BE2C (cell line): ENCODE measurements at regions not wholly inside any gene's neighbourhood (a gene's known extent, or its start where the extent isn't known, plus 50 kb on each side); places are given as distances from the start of the nearest gene placed in this dataset.

Experiments used
- DNase-seq: peaks from one replicate; pipeline ENCODE4 v3.0.0-alpha.2; 2020
- H3K27me3 ChIP-seq: fragments of 250-450 bp; sonication (Bioruptor Pico); 2 replicates; pipeline ENCODE4 v1.5.1; 2020; ENCODE audit warnings: mild to moderate bottlenecking
- H3K36me3 ChIP-seq: fragments of 250-450 bp; sonication (Bioruptor Pico); 2 replicates; pipeline ENCODE4 v1.5.1; 2020; ENCODE audit warnings: mild to moderate bottlenecking
- H3K4me1 ChIP-seq: fragments of 250-450 bp; sonication (Bioruptor Pico); 2 replicates; pipeline ENCODE4 v1.5.1; 2020
- H3K4me3 ChIP-seq: 2 replicates; pipeline ENCODE4 v1.5.1; 2011; ENCODE audit warnings: low read depth, low read length
- H3K9me3 ChIP-seq: fragments of 250-450 bp; sonication (Bioruptor Pico); 2 replicates; pipeline ENCODE4 v1.5.1; 2020
- CTCF ChIP-seq: IDR thresholded peaks from 2 replicates; pipeline ENCODE4 v1.5.1; 2012; ENCODE audit warnings: mild to moderate bottlenecking, low read depth, low read length

DNA sequence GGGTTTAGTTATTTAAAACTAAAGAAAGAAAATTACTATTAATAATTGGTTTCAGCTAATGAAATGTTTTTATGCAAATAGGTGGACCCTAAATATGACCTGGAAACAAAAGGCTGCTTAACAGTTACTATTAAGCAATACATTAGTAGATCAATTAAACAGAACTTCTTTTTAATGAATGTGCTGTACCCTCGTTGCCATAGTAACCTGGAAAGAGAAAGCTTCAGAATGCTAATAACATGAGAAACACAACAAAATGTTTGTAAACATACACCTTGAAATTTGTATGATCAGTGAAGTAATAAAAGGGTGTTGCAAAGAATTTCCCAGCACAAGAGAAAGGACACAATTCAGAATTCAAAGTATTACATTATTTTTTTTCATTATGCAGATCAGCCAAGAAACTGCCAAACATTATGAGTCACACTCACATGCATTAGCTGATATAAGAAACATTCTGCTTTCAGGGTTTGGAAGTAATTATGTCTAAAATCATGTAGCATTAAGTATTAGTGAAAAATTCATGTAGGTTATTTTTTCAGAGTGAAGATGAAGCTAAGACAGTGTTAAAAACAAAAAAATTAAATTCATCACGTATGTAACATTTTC is 348.3 kb downstream of the ISL1 start:
- H3K9me3 ChIP-seq = no peaks in the 10 kb centered on the region
- no peaks in the 10 kb centered on the region; the same call in 1 of the 2 replicates for H3K4me1 ChIP-seq
- no peak for TF ChIP-seq CTCF
- DNase-seq = no peak
- no peaks in the 10 kb centered on the region for H3K27me3 ChIP-seq
- no peak overlapping the region for H3K4me3 ChIP-seq
- H3K36me3 ChIP-seq = no peaks in the 10 kb centered on the region

DNA sequence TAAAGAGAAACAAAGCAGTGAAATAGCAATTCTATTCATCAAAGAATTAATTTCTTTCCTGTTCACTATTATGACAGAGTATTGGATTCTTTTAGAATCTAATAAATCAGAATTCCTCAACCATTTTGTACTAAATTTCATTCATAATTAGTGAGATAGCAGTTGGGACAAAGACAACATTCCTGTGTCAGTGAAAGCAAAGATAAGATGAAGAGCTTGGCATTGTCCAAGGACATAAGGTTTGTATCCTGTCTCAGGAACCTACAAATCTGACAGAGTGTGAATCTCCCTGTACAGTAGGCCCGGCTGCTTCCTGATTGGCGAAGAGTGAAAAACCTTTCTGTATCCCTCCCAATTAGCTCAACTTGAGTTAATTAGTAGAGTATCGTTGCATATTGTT is 349.1 kb downstream of the ISL1 start:
- TF ChIP-seq CTCF = no peak
- no peak overlapping the region for H3K4me3 ChIP-seq
- H3K27me3 ChIP-seq = no peaks in the 10 kb centered on the region
- H3K4me1 ChIP-seq = no peaks in the 10 kb centered on the region; the same call in 1 of the 2 replicates
- DNase-seq = no peak
- no peaks in the 10 kb centered on the region for H3K36me3 ChIP-seq
- 0 out of 2 replicates have a peak, but pooled peaks cover 1% of the 10 kb centered on the region for H3K9me3 ChIP-seq

GRCh38 chr5:51734677-51735076 is 351.4 kb downstream of the ISL1 start:
- Histone ChIP-seq H3K36me3 (no peaks in the 10 kb centered on the region), H3K4me3 (no peak overlapping the region), H3K9me3 (0 out of 2 replicates have a peak, but pooled peaks cover 3% of the 10 kb centered on the region), H3K27me3 (no peaks in the 10 kb centered on the region), H3K4me1 (no peaks in the 10 kb centered on the region; the same call in 1 of the 2 replicates)
- no peak for DNase-seq
- no peak for TF ChIP-seq CTCF

DNA sequence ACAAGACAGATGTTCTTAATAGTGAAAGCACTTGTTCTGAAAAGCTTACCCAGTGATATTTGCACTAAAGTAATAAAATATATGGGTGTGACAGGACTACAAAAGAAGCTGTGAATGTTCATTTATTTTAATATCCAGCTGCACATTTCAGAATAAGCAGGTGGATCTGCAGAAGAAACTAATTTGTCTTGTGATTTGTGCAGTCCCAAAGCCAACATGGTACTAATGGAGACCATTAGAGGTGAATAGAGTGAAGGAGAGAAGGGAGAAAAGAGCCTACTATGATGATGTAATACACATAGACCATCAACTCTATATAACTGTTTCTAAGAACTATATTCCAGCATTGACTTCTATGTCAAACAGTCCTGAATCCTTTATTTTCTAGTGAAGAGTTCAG is 362.8 kb downstream of the ISL1 start:
- no peaks in the 10 kb centered on the region for H3K4me1 ChIP-seq
- no peak for TF ChIP-seq CTCF
- no peaks in the 10 kb centered on the region for H3K9me3 ChIP-seq
- no peak for DNase-seq
- no peaks in the 10 kb centered on the region for H3K27me3 ChIP-seq
- H3K4me3 ChIP-seq = no peak overlapping the region
- no peaks in the 10 kb centered on the region for H3K36me3 ChIP-seq

DNA sequence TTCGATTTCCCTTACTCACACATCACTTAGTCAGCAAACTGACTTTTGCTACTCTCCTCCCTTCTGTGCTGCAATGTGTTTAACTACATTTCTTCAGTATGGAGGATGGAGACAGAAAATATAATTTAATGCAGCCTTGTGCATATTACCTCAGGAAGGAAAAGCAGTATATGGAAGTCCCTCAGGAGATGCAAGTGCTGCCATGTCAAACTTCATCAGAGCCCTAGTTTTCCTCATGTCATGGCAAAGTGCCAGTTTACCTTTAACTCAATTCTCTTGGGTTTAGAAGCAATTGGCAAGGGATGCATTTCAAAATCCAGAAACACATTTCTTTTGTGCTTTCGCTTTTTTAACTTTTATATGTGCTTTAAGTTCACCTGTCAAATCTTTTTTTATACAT is 365.4 kb downstream of the ISL1 start:
- no peak for DNase-seq
- TF ChIP-seq CTCF = no peak
- H3K36me3 ChIP-seq = no peaks in the 10 kb centered on the region

More for the DNA sequence above, 365.4 kb downstream of the ISL1 start:
- H3K4me3 ChIP-seq = no peak overlapping the region
- H3K9me3 ChIP-seq = no peaks in the 10 kb centered on the region
- no peaks in the 10 kb centered on the region for H3K27me3 ChIP-seq
- H3K4me1 ChIP-seq = no peaks in the 10 kb centered on the region
